ENCODE measurements at regions not wholly inside any gene's neighbourhood (a gene's known extent, or its start where the extent isn't known, plus 50 kb on each side); places are given as distances from the start of the nearest gene placed in this dataset.

DNA sequence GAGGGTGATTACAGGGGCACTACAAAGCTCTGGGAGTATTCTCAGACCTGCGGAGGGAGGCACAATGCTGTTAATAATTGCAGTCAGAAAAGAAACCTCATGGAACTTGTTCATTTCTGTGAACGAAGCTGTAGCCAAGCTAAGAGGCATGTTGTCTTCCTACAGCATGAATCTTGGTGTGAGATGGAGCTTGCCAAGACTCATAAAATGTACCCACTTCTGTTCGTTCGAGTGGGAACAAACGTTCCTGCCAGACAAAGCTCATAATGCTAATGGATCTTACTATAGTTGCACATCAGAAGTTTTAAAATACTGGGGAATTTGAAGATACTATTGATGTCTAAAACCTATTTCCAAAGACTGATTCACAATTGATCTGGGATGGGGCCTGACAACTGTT is 489.1 kb downstream of the ZEB2 start:
- Mint-ChIP-seq H3K27me3 (no peaks in the 10 kb centered on the region), H3K9me3 (peaks cover 0 to 2% (median 0%) of the 10 kb centered on the region in 3 donors), H3K4me1 (peaks cover 0 to 1% (median 0%) of the 10 kb centered on the region in 3 donors), H3K4me3 (no peak overlapping the region), H3K27ac (no peak overlapping the region), H3K36me3 (peaks cover 10% of the 10 kb centered on the region)

DNA sequence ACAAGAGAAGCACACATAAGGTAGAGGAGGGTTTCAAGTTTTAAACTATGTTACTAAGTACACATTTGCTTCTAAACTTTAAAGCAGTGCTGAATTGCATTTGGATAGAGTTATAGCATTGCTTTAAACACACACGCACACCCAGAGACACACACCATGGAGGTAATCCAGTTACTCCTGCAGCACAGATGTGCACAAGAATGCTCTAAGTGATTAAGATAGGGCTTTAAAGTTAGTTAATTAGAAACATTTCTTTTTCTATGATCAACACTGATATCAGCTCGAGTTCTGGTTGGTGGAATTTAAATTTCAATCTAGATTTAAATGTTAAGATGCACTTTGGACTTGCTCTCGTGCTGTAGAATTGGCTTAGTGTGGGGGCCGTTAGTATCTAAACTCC is 492.3 kb downstream of the ZEB2 start:
- no peak overlapping the region for H3K4me3 Mint-ChIP-seq
- peaks cover 0 to 3% (median 0%) of the 10 kb centered on the region in 3 donors for H3K4me1 Mint-ChIP-seq
- no peaks in the 10 kb centered on the region for H3K27me3 Mint-ChIP-seq
- H3K9me3 Mint-ChIP-seq = no peaks in the 10 kb centered on the region
- H3K27ac Mint-ChIP-seq = no peak overlapping the region
- H3K36me3 Mint-ChIP-seq = peaks cover 12% of the 10 kb centered on the region

DNA sequence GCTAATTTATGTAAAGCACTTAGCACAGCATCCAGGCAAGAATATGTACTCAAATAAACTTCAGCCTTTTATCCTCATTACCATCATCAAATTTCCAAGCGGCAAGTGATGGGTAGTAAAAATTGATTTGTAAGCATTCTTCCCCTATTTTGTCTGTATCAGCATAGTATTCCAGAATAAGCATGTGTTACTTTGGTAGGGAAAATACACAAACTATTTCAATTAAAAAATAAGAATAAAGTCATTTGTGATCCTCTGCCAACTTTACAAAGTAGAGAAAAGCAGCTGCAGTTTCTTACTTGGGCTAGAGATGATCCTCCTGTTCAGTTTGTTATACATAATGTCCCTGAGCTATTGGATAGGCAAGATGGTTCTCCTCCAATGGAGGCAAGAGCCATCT is 493.2 kb downstream of the ZEB2 start:
- Mint-ChIP-seq H3K36me3 (peaks cover 16% of the 10 kb centered on the region), H3K27ac (no peak overlapping the region)

GRCh38 chr2:144020047-144020446 is 499.9 kb downstream of the ZEB2 start:
- Mint-ChIP-seq H3K4me3 (no peak overlapping the region), H3K27me3 (no peaks in the 10 kb centered on the region), H3K9me3 (peaks cover 0 to 3% (median 2%) of the 10 kb centered on the region in 3 donors), H3K27ac (no peak overlapping the region), H3K36me3 (peaks cover 18% of the 10 kb centered on the region), H3K4me1 (peaks cover 0 to 3% (median 1%) of the 10 kb centered on the region in 3 donors)

More for the DNA sequence above, 493.2 kb downstream of the ZEB2 start:
- H3K4me1 Mint-ChIP-seq = peaks cover 0 to 3% (median 0%) of the 10 kb centered on the region in 3 donors
- no peak overlapping the region for H3K4me3 Mint-ChIP-seq
- peaks cover 0 to 1% (median 0%) of the 10 kb centered on the region in 3 donors for H3K9me3 Mint-ChIP-seq
- no peaks in the 10 kb centered on the region for H3K27me3 Mint-ChIP-seq

- Mint-ChIP-seq H3K27ac (no peak overlapping the region), H3K4me1 (peaks cover 0 to 6% (median 1%) of the 10 kb centered on the region in 3 donors), H3K9me3 (no peaks in the 10 kb centered on the region), H3K4me3 (no peak overlapping the region), H3K36me3 (peaks cover 10% of the 10 kb centered on the region), H3K27me3 (no peaks in the 10 kb centered on the region)
Observed at GRCh38 chr2:144015655-144016245, 504.2 kb downstream of the ZEB2 start.

DNA sequence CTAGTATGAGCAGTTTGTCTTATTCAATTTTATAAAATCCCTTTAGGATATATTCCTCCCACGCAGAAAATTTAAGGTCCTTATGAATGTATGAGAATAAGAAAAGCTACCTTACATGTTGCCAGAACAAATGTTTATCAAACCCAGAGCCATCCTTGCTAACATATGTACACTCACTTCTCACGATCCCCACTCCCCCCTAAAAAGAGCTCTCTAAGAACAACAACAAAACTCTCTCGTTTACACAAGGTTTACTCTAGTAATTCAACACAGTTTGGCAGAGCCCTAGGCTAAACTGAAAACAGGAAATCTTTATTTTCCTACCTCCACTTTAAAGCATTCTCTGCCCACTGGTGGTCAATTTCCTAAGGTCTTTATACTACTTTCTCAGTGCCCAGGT is 504.9 kb downstream of the ZEB2 start:
- no peak overlapping the region for H3K27ac Mint-ChIP-seq
- H3K27me3 Mint-ChIP-seq = no peaks in the 10 kb centered on the region
- no peaks in the 10 kb centered on the region for H3K9me3 Mint-ChIP-seq
- no peak overlapping the region for H3K4me3 Mint-ChIP-seq
- peaks cover 0 to 6% (median 1%) of the 10 kb centered on the region in 3 donors for H3K4me1 Mint-ChIP-seq
- peaks cover 10% of the 10 kb centered on the region for H3K36me3 Mint-ChIP-seq

- Mint-ChIP-seq H3K4me1 (peaks cover 0 to 6% (median 0%) of the 10 kb centered on the region in 3 donors), H3K4me3 (no peak overlapping the region), H3K9me3 (no peaks in the 10 kb centered on the region), H3K36me3 (peaks cover 10% of the 10 kb centered on the region), H3K27ac (no peak overlapping the region), H3K27me3 (no peaks in the 10 kb centered on the region)
Observed at GRCh38 chr2:144014103-144014502, 505.8 kb downstream of the ZEB2 start.

DNA sequence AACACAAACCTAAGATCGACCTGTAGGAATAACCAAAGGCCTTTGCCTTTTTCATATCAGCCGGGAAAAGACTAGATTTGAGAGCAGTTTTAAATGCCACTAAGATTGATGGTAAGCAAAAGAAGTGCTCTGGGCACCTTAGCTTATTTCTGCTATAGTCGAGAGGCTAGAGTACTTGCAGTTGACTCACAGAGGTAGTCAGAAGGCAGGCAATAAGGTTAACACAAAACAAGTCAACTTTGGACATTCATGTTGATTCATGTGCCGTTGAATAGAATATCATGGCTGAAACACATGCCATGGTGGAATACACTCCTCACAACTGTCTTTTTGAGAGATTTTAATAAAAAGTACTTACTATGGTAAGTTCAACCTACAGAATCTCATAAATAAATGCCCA is 507.6 kb downstream of the ZEB2 start:
- Mint-ChIP-seq H3K4me3 (no peak overlapping the region), H3K4me1 (peaks cover 0 to 6% (median 0%) of the 10 kb centered on the region in 3 donors), H3K9me3 (peaks cover 0 to 1% (median 0%) of the 10 kb centered on the region in 3 donors), H3K36me3 (peaks cover 13% of the 10 kb centered on the region), H3K27me3 (no peaks in the 10 kb centered on the region), H3K27ac (no peak overlapping the region)

DNA sequence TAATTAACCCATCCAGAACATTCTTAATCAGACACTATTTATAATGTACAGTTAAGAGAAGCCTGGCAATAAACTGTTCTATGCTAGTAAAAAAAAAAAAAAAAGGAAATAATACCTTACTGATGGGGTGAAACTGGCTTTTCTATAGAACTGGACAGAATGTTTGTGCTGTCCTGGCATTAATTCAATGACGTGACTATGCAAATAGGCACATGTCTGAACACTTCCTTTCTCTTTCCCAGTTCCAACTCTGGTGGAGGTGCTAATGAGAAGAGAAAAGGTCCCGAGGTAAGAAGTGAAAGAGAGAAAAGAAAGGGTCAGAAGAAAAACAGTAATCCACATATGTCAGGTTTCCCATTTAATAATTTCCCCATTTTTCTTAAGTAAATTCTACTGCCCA is 508.4 kb downstream of the ZEB2 start:
- Mint-ChIP-seq H3K27ac (no peak overlapping the region), H3K36me3 (peaks cover 17% of the 10 kb centered on the region), H3K27me3 (no peaks in the 10 kb centered on the region), H3K4me3 (no peak overlapping the region), H3K9me3 (peaks cover 0 to 1% (median 0%) of the 10 kb centered on the region in 3 donors), H3K4me1 (peaks cover 0 to 6% (median 0%) of the 10 kb centered on the region in 3 donors)

- peaks cover 20% of the 10 kb centered on the region for H3K36me3 Mint-ChIP-seq
- peaks cover 0 to 6% (median 0%) of the 10 kb centered on the region in 3 donors for H3K4me1 Mint-ChIP-seq
- no peak overlapping the region for H3K27ac Mint-ChIP-seq
- H3K27me3 Mint-ChIP-seq = no peaks in the 10 kb centered on the region
- peaks cover 0 to 1% (median 0%) of the 10 kb centered on the region in 3 donors for H3K9me3 Mint-ChIP-seq
- no peak overlapping the region for H3K4me3 Mint-ChIP-seq
Observed at GRCh38 chr2:144011098-144011497, 508.8 kb downstream of the ZEB2 start.

GRCh38 chr2:144010096-144010836 is 509.7 kb downstream of the ZEB2 start:
- H3K4me1 Mint-ChIP-seq = peaks cover 0 to 5% (median 0%) of the 10 kb centered on the region in 3 donors
- H3K4me3 Mint-ChIP-seq = no peak overlapping the region
- peaks cover 20% of the 10 kb centered on the region for H3K36me3 Mint-ChIP-seq
- H3K27ac Mint-ChIP-seq = peak overlapping the region in 1 of 3 donors; percentile 11
- no peaks in the 10 kb centered on the region for H3K27me3 Mint-ChIP-seq
- peaks cover 0 to 1% (median 0%) of the 10 kb centered on the region in 3 donors for H3K9me3 Mint-ChIP-seq

GRCh38 chr2:144006139-144006538 is 513.8 kb downstream of the ZEB2 start:
- no peak overlapping the region for H3K27ac Mint-ChIP-seq
- H3K9me3 Mint-ChIP-seq = peaks cover 0 to 1% (median 0%) of the 10 kb centered on the region in 3 donors
- H3K4me1 Mint-ChIP-seq = no peaks in the 10 kb centered on the region
- peaks cover 20% of the 10 kb centered on the region for H3K36me3 Mint-ChIP-seq
- H3K4me3 Mint-ChIP-seq = no peak overlapping the region
- no peaks in the 10 kb centered on the region for H3K27me3 Mint-ChIP-seq

- no peaks in the 10 kb centered on the region for H3K27me3 Mint-ChIP-seq
- no peaks in the 10 kb centered on the region for H3K4me1 Mint-ChIP-seq
- H3K36me3 Mint-ChIP-seq = peaks cover 24% of the 10 kb centered on the region
- H3K9me3 Mint-ChIP-seq = peaks cover 0 to 1% (median 0%) of the 10 kb centered on the region in 3 donors
- H3K27ac Mint-ChIP-seq = no peak overlapping the region
- H3K4me3 Mint-ChIP-seq = no peak overlapping the region
Observed at GRCh38 chr2:144004742-144005141, 515.2 kb downstream of the ZEB2 start.

DNA sequence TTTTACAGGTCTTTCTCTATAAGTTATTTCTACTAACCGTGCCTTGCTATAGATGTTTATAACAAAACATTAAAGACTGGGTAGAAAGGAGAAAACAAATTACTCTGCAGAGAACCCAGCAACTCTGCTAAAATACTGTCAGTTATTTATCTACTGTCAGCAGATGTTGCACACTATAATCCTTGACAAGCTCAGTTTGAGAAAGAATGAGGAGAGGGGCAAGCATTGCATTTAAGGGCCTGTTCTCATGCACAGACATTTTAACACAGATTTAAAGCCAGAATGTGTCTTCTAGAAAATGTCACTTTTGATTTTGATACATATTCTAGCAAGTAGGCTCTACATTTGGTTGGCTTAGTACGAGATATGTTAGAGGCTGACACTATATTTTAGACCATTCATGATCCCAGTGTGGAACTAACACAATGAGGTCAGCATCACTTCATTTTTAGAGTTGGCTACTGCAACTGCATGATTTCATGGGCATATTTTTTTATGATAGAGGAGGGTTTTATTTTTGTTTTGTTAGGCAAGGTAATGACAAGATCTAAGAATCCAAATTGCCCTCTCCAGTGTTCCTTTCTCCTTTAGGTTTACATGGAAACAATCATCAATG is 516.4 kb downstream of the ZEB2 start:
- no peaks in the 10 kb centered on the region for H3K4me1 Mint-ChIP-seq
- no peak overlapping the region for H3K27ac Mint-ChIP-seq
- peaks cover 0 to 1% (median 0%) of the 10 kb centered on the region in 3 donors for H3K9me3 Mint-ChIP-seq
- H3K36me3 Mint-ChIP-seq = peaks cover 22% of the 10 kb centered on the region
- no peaks in the 10 kb centered on the region for H3K27me3 Mint-ChIP-seq
- H3K4me3 Mint-ChIP-seq = no peak overlapping the region

- Mint-ChIP-seq H3K36me3 (peaks cover 4% of the 10 kb centered on the region), H3K9me3 (peaks cover 0 to 3% (median 0%) of the 10 kb centered on the region in 3 donors), H3K27me3 (no peaks in the 10 kb centered on the region), H3K27ac (no peak overlapping the region), H3K4me3 (no peak overlapping the region), H3K4me1 (no peaks in the 10 kb centered on the region)
Observed at GRCh38 chr2:143996974-143997373, 522.9 kb downstream of the ZEB2 start.
